ENCODE measurements at regions not wholly inside any gene's neighbourhood (a gene's known extent, or its start where the extent isn't known, plus 50 kb on each side); places are given as distances from the start of the nearest gene placed in this dataset.

GRCh38 chr12:90575995-90576394 is 379.0 kb downstream of the CCER1 start:
- Histone ChIP-seq H3K4me1 (no peaks in the 10 kb centered on the region), H3K27ac (no peak overlapping the region), H3K9me3 (no peaks in the 10 kb centered on the region), H3K4me3 (no peak overlapping the region), H3K36me3 (replicated peaks in 1 of 2; ENCODE audit: insufficient read depth in 1 of 2, low read depth in 2 of 2) (no peaks in the 10 kb centered on the region), H3K27me3 (no peaks in the 10 kb centered on the region)
- TF ChIP-seq POLR2A (IDR thresholded peaks at IDR 0.05) (no peak), CTCF (IDR thresholded peaks at IDR 0.05) (no peak)
- DNase-seq (no peak), ATAC-seq (no peak)
- intact Hi-C loops (cut with DNase I): no loop called here
- WGBS, 2 donors: 59 to 78% methylated on average over 2 of the region's 2 CpGs

- Histone ChIP-seq H3K27ac (no peak overlapping the region), H3K4me1 (no peaks in the 10 kb centered on the region), H3K36me3 (replicated peaks in 1 of 2; ENCODE audit: insufficient read depth in 1 of 2, low read depth in 2 of 2) (no peaks in the 10 kb centered on the region), H3K9me3 (no peaks in the 10 kb centered on the region), H3K27me3 (no peaks in the 10 kb centered on the region), H3K4me3 (no peak overlapping the region)
- intact Hi-C loops (cut with DNase I): no loop called here
- ATAC-seq (no peak), DNase-seq (no peak)
- 56 to 69% methylated on average over 2 of the region's 2 CpGs for WGBS, 2 donors
- no peak for TF ChIP-seq POLR2A (IDR thresholded peaks at IDR 0.05)
- TF ChIP-seq CTCF (IDR thresholded peaks at IDR 0.05): no peak
These were observed 380.3 kb downstream of the CCER1 start for GRCh38 chr12:90574676-90575075.

GRCh38 chr12:90572778-90573177 is 382.2 kb downstream of the CCER1 start:
- no peaks in the 10 kb centered on the region for H3K4me1 ChIP-seq
- no peak overlapping the region for H3K4me3 ChIP-seq
- no peak for TF ChIP-seq POLR2A (IDR thresholded peaks at IDR 0.05)
- TF ChIP-seq CTCF (IDR thresholded peaks at IDR 0.05): no peak
- no peaks in the 10 kb centered on the region for H3K9me3 ChIP-seq
- no peaks in the 10 kb centered on the region for H3K27me3 ChIP-seq
- intact Hi-C loops (cut with DNase I): no loop called here
- no peak overlapping the region for H3K27ac ChIP-seq
- H3K36me3 ChIP-seq (replicated peaks in 1 of 2; ENCODE audit: insufficient read depth in 1 of 2, low read depth in 2 of 2): no peaks in the 10 kb centered on the region
- ATAC-seq: no peak
- no peak for DNase-seq
- 28 to 63% methylated on average over 1 of the region's 1 CpG for WGBS, 2 donors

- no peaks in the 10 kb centered on the region for H3K27me3 ChIP-seq
- DNase-seq (no peak), ATAC-seq (no peak)
- intact Hi-C loops (cut with DNase I): no loop called here
- no peak overlapping the region for H3K27ac ChIP-seq
- no peaks in the 10 kb centered on the region for H3K9me3 ChIP-seq
- TF ChIP-seq POLR2A (IDR thresholded peaks at IDR 0.05) (no peak), CTCF (IDR thresholded peaks at IDR 0.05) (no peak)
- WGBS, 2 donors: 83 to 89% methylated on average over 1 of the region's 1 CpG
- H3K4me3 ChIP-seq: no peak overlapping the region
- H3K4me1 ChIP-seq: no peaks in the 10 kb centered on the region
- H3K36me3 ChIP-seq (replicated peaks in 1 of 2; ENCODE audit: insufficient read depth in 1 of 2, low read depth in 2 of 2): no peaks in the 10 kb centered on the region
These were observed 385.3 kb downstream of the CCER1 start for GRCh38 chr12:90569685-90570084.

GRCh38 chr12:90562671-90563070 is 392.3 kb downstream of the CCER1 start:
- intact Hi-C loops (cut with DNase I): no loop called here
- Histone ChIP-seq H3K4me3 (no peak overlapping the region), H3K4me1 (no peaks in the 10 kb centered on the region), H3K27ac (no peak overlapping the region), H3K27me3 (no peaks in the 10 kb centered on the region), H3K36me3 (replicated peaks in 1 of 2; ENCODE audit: insufficient read depth in 1 of 2, low read depth in 2 of 2) (no peaks in the 10 kb centered on the region), H3K9me3 (no peaks in the 10 kb centered on the region)
- no peak for TF ChIP-seq POLR2A (IDR thresholded peaks at IDR 0.05)
- TF ChIP-seq CTCF (IDR thresholded peaks at IDR 0.05): no peak
- ATAC-seq (no peak), DNase-seq (no peak)
